Uterus (tissue), 3 donors: ENCODE measurements at regions not wholly inside any gene's neighbourhood (a gene's known extent, or its start where the extent isn't known, plus 50 kb on each side); places are given as distances from the start of the nearest gene placed in this dataset.

Source experiments
- DNase-seq, 2 donors: peaks; one replicate each; pipeline ENCODE4 v3.0.0-alpha.2; 2019 to 2020
- H3K27ac ChIP-seq, 2 donors: fragments of 200-600 bp; sonication (generic); 1 replicate in 1 of 2; 2 replicates in 1 of 2; pipeline ENCODE4 v1.5.1; 2016 to 2018
- H3K27me3 ChIP-seq, 2 donors: fragments of 200-600 bp; sonication (generic); one replicate each; pipeline ENCODE4 v1.5.1; 2018 to 2019; ENCODE audit warnings: control low read depth in 1 of 2
- H3K36me3 ChIP-seq, 2 donors: fragments of 200-600 bp; sonication (generic); one replicate each; pipeline ENCODE4 v1.5.1; 2019; ENCODE audit warnings: control low read depth in 1 of 2
- H3K4me1 ChIP-seq, 2 donors: fragments of 200-600 bp; sonication (generic); one replicate each; pipeline ENCODE4 v1.5.1; 2018 to 2019; ENCODE audit warnings: control low read depth in 1 of 2
- H3K4me3 ChIP-seq, 2 donors: fragments of 200-600 bp; sonication (generic); 1 replicate in 1 of 2; 2 replicates in 1 of 2; pipeline ENCODE4 v1.5.1; 2018 to 2019; ENCODE audit warnings: mild to moderate bottlenecking in 1 of 2
- H3K9me3 ChIP-seq, 2 donors: fragments of 200-600 bp; sonication (generic); one replicate each; pipeline ENCODE4 v1.5.1; 2019; ENCODE audit warnings: control low read depth in 1 of 2
- CTCF ChIP-seq, 4 experiments: fragments of 200-600 bp in 2 of 4; fragments of 450-650 bp in 2 of 4; sonication (generic) in 2 of 4; IDR thresholded peaks; one replicate each; pipeline ENCODE4 v1.5.1; 2016 to 2019; ENCODE audit warnings: antibody characterized with exemption in 4 of 4, mild to moderate bottlenecking in 2 of 4, moderate library complexity in 1 of 4
- POLR2A ChIP-seq, 2 donors: fragments of 450-650 bp; IDR thresholded peaks; one replicate each; pipeline ENCODE4 v1.6.1; 2016; ENCODE audit warnings: antibody characterized with exemption in 2 of 2, mild to moderate bottlenecking in 1 of 2, moderate library complexity in 1 of 2
- intact Hi-C: fragments of 100-400 bp; cut with DNase I; formaldehyde crosslinking; loops from one replicate; pipeline ENCODE4 v1.15.1; 2023; ENCODE audit warnings: low total_unique reads
- donor health status: DM: yes; HTN: yes; CAD: no.

GRCh38 chr5:158543539-158544387 is 556.0 kb downstream of the EBF1 start:
- no peak overlapping the region for H3K4me3 ChIP-seq
- H3K27me3 ChIP-seq, result no peaks in the 10 kb centered on the region
- H3K9me3 ChIP-seq, result no peaks in the 10 kb centered on the region
- DNase-seq, result no peak
- no peak for TF ChIP-seq POLR2A (IDR thresholded peaks at IDR 0.05)
- no peak for TF ChIP-seq CTCF (IDR thresholded peaks at IDR 0.05)
- H3K4me1 ChIP-seq, result no peaks in the 10 kb centered on the region
- no peaks in the 10 kb centered on the region for H3K36me3 ChIP-seq
- intact Hi-C loops, result no loop called here
- no peak overlapping the region for H3K27ac ChIP-seq

- no peak for TF ChIP-seq CTCF (IDR thresholded peaks at IDR 0.05)
- TF ChIP-seq POLR2A (IDR thresholded peaks at IDR 0.05), result no peak
- H3K4me1 ChIP-seq, result no peaks in the 10 kb centered on the region
- H3K27ac ChIP-seq, result no peak overlapping the region
- no peaks in the 10 kb centered on the region for H3K9me3 ChIP-seq
- no peaks in the 10 kb centered on the region for H3K27me3 ChIP-seq
- no peaks in the 10 kb centered on the region for H3K36me3 ChIP-seq
- H3K4me3 ChIP-seq, result no peak overlapping the region
- no peak for DNase-seq
- intact Hi-C loops, result no loop called here
Measured at GRCh38 chr5:158541536-158542297, 558.0 kb downstream of the EBF1 start.

- H3K4me3 ChIP-seq, result no peak overlapping the region
- DNase-seq, result no peak
- no peaks in the 10 kb centered on the region for H3K36me3 ChIP-seq
- H3K4me1 ChIP-seq, result no peaks in the 10 kb centered on the region
- H3K9me3 ChIP-seq, result no peaks in the 10 kb centered on the region
- H3K27me3 ChIP-seq, result no peaks in the 10 kb centered on the region
- TF ChIP-seq CTCF (IDR thresholded peaks at IDR 0.05) (no peak), POLR2A (IDR thresholded peaks at IDR 0.05) (no peak)
- intact Hi-C loops, result no loop called here
- no peak overlapping the region for H3K27ac ChIP-seq
Measured at GRCh38 chr5:158538506-158539074, 561.1 kb downstream of the EBF1 start.

- no peaks in the 10 kb centered on the region for H3K9me3 ChIP-seq
- no peak overlapping the region for H3K27ac ChIP-seq
- H3K4me3 ChIP-seq, result no peak overlapping the region
- intact Hi-C loops, result no loop called here
- DNase-seq, result no peak
- TF ChIP-seq CTCF (IDR thresholded peaks at IDR 0.05) (no peak), POLR2A (IDR thresholded peaks at IDR 0.05) (no peak)
- H3K4me1 ChIP-seq, result no peaks in the 10 kb centered on the region
- H3K27me3 ChIP-seq, result no peaks in the 10 kb centered on the region
- no peaks in the 10 kb centered on the region for H3K36me3 ChIP-seq
Measured at GRCh38 chr5:158537366-158537765, 562.4 kb downstream of the EBF1 start.

- Histone ChIP-seq H3K4me3 (no peak overlapping the region), H3K27ac (no peak overlapping the region), H3K27me3 (no peaks in the 10 kb centered on the region), H3K36me3 (no peaks in the 10 kb centered on the region), H3K4me1 (no peaks in the 10 kb centered on the region), H3K9me3 (no peaks in the 10 kb centered on the region)
- intact Hi-C loops, result no loop called here
- TF ChIP-seq POLR2A (IDR thresholded peaks at IDR 0.05), result no peak
- TF ChIP-seq CTCF (IDR thresholded peaks at IDR 0.05), result no peak
- no peak for DNase-seq
Measured at GRCh38 chr5:158534203-158534602, 565.5 kb downstream of the EBF1 start.
